Neural progenitor cell (in vitro differentiated cells): ENCODE measurements at regions not wholly inside any gene's neighbourhood (a gene's known extent, or its start where the extent isn't known, plus 50 kb on each side); places are given as distances from the start of the nearest gene placed in this dataset.

Experiments used
- EZH2phosphoT487 ChIP-seq: fragments of 200-600 bp; sonication (generic); IDR thresholded peaks from 2 replicates; pipeline ENCODE4 v1.6.1; 2017; ENCODE audit warnings: antibody characterized with exemption
- TF ChIP-seq, protein P1 (sequence below): fragments of 200-600 bp; sonication (generic); IDR thresholded peaks from 2 replicates; pipeline ENCODE4 v1.5.1; 2017; ENCODE audit warnings: antibody characterized with exemption, mild to moderate bottlenecking

DNA sequence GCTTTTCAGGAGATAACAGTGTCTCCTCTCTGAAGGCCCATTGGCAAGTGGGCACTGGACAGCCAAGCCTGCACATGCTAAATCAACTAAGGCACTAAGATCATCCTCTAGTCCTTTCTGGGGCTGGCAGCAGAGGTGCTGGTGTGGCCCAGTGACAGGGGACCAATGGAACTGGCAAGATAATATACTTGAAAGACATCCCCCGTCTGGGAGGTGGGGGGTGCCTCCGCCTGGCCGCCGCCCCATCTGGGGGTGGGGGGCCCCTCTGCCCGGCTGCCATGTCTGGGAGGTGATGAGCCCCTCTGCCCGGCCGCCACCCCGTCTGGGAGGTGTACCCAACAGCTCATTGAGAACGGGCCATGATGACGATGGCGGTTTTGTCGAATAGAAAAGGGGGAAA is 223.3 kb downstream of the UNC5CL start:
- TF ChIP-seq, protein P1, sequence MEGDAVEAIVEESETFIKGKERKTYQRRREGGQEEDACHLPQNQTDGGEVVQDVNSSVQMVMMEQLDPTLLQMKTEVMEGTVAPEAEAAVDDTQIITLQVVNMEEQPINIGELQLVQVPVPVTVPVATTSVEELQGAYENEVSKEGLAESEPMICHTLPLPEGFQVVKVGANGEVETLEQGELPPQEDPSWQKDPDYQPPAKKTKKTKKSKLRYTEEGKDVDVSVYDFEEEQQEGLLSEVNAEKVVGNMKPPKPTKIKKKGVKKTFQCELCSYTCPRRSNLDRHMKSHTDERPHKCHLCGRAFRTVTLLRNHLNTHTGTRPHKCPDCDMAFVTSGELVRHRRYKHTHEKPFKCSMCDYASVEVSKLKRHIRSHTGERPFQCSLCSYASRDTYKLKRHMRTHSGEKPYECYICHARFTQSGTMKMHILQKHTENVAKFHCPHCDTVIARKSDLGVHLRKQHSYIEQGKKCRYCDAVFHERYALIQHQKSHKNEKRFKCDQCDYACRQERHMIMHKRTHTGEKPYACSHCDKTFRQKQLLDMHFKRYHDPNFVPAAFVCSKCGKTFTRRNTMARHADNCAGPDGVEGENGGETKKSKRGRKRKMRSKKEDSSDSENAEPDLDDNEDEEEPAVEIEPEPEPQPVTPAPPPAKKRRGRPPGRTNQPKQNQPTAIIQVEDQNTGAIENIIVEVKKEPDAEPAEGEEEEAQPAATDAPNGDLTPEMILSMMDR = no peak
- TF ChIP-seq EZH2phosphoT487 = no peak
